GM12878 (cell line): ENCODE measurements at regions not wholly inside any gene's neighbourhood (a gene's known extent, or its start where the extent isn't known, plus 50 kb on each side); places are given as distances from the start of the nearest gene placed in this dataset.

Experiments used
- ATF2 ChIP-seq: IDR thresholded peaks from 2 replicates; pipeline ENCODE4 v1.6.1; 2012; ENCODE audit warnings: low read length, inconsistent platforms
- TF ChIP-seq, protein P1 (sequence below): IDR thresholded peaks from 2 replicates; pipeline ENCODE4 v1.6.1; 2012; ENCODE audit warnings: low read depth, low read length, improper control_type of control experiment

DNA sequence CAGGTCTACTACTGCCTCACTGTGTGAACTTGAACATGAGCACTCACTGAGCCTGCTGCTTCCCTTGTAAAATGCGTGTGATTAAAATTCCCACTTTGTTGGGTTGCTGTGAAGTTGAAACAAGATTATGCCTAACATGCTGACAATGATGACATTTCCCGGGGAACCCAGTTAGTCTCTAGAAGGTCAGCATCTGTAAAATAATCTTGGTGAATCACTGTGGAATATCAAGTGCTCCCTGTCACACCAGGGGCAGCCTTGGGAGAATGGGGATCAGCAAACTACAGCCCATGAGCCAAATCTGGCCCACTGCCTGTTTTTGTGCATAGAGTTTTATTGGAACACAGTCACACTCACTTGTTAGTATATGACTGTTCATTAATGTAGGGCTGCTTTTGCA lies 335.2 kb downstream of the MIAT start:
- TF ChIP-seq ATF2: no peak
- TF ChIP-seq, protein P1, sequence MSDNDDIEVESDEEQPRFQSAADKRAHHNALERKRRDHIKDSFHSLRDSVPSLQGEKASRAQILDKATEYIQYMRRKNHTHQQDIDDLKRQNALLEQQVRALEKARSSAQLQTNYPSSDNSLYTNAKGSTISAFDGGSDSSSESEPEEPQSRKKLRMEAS: no peak
